ENCODE measurements at regions not wholly inside any gene's neighbourhood (a gene's known extent, or its start where the extent isn't known, plus 50 kb on each side); places are given as distances from the start of the nearest gene placed in this dataset.

GRCh38 chr3:110236976-110237610, 834.5 kb upstream of the NECTIN3 start:
- TF ChIP-seq POLR2A (IDR thresholded peaks at IDR 0.05; ENCODE audit: low read length) = no peak
- TF ChIP-seq GATA1 (IDR thresholded peaks at IDR 0.05; ENCODE audit: low read depth, low read length) = no peak

Data from erythroblast (primary cell).